Body of pancreas (tissue), 4 donors: ENCODE measurements at regions not wholly inside any gene's neighbourhood (a gene's known extent, or its start where the extent isn't known, plus 50 kb on each side); places are given as distances from the start of the nearest gene placed in this dataset.

Experiments
- POLR2A ChIP-seq, 3 donors: fragments of 450-650 bp; IDR thresholded peaks; one replicate each; pipeline ENCODE4 v1.6.1; 2016; ENCODE audit warnings: antibody characterized with exemption in 3 of 3, mild to moderate bottlenecking in 2 of 3
- TF ChIP-seq, protein P1 (sequence below), 7 experiments: fragments of 450-650 bp in 4 of 7; fragments of 200-600 bp in 3 of 7; sonication (generic) in 3 of 7; IDR thresholded peaks; one replicate each; pipeline ENCODE4 v1.5.1; 2016 to 2019; ENCODE audit warnings: antibody characterized with exemption in 7 of 7

DNA sequence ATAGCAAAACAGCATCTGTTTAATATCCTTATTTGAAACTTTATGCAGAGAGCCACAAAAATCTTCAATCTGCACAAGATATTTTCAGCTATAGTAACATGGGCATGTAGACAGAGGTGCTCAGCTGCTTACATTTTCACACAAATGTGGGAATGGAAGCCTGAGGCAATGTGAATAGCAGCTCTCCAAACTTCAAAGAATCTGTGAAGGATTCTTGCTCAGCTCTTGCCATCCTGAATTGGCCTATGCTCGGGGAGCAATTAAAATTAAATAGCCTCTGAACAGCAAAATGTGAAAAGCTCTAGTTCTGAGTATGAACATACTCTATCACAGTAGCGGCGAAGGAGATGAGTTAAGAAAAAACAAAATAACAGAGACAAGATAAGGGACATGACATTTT lies 1523.8 kb downstream of the PCDH7 start:
- TF ChIP-seq, protein P1, sequence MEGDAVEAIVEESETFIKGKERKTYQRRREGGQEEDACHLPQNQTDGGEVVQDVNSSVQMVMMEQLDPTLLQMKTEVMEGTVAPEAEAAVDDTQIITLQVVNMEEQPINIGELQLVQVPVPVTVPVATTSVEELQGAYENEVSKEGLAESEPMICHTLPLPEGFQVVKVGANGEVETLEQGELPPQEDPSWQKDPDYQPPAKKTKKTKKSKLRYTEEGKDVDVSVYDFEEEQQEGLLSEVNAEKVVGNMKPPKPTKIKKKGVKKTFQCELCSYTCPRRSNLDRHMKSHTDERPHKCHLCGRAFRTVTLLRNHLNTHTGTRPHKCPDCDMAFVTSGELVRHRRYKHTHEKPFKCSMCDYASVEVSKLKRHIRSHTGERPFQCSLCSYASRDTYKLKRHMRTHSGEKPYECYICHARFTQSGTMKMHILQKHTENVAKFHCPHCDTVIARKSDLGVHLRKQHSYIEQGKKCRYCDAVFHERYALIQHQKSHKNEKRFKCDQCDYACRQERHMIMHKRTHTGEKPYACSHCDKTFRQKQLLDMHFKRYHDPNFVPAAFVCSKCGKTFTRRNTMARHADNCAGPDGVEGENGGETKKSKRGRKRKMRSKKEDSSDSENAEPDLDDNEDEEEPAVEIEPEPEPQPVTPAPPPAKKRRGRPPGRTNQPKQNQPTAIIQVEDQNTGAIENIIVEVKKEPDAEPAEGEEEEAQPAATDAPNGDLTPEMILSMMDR (IDR thresholded peaks at IDR 0.05), result no peak
- no peak for TF ChIP-seq POLR2A (IDR thresholded peaks at IDR 0.05)
